Upper lobe of left lung (tissue), 6 donors: ENCODE measurements at regions not wholly inside any gene's neighbourhood (a gene's known extent, or its start where the extent isn't known, plus 50 kb on each side); places are given as distances from the start of the nearest gene placed in this dataset.

Source experiments
- ATAC-seq, 2 donors: fragments of 200-7000 bp; cut with Tn5 transposase; one replicate each; pipeline ENCODE4 v1.9.1; 2022; ENCODE audit warnings: mild to moderate bottlenecking in 2 of 2, moderate library complexity in 2 of 2; ENCODE audit not compliant: low FRiP score in 2 of 2
- DNase-seq, 2 donors: peaks; one replicate each; pipeline ENCODE4 v3.0.0-alpha.2; 2019 to 2020
- H3K27ac ChIP-seq, 4 donors: fragments of 200-600 bp; sonication (generic); one replicate each; pipeline ENCODE4 v1.5.1; 2016 to 2019
- H3K27me3 ChIP-seq, 4 donors: fragments of 200-600 bp; sonication (generic); one replicate each; pipeline ENCODE4 v1.5.1; 2017 to 2019
- H3K36me3 ChIP-seq, 4 donors: fragments of 200-600 bp; sonication (generic); one replicate each; pipeline ENCODE4 v1.5.1; 2016 to 2019
- H3K4me1 ChIP-seq, 4 donors: fragments of 200-600 bp; sonication (generic); one replicate each; pipeline ENCODE4 v1.5.1; 2018 to 2019
- H3K4me3 ChIP-seq, 4 donors: fragments of 200-600 bp; sonication (generic); one replicate each; pipeline ENCODE4 v1.5.1; 2017 to 2019; ENCODE audit warnings: mild to moderate bottlenecking in 2 of 4, moderate library complexity in 1 of 4
- H3K9me3 ChIP-seq, 4 donors: fragments of 200-600 bp; sonication (generic); one replicate each; pipeline ENCODE4 v1.5.1; 2018 to 2019
- CTCF ChIP-seq, 6 experiments: fragments of 450-650 bp in 4 of 6; fragments of 200-600 bp in 2 of 6; sonication (generic) in 2 of 6; IDR thresholded peaks; one replicate each; pipeline ENCODE4 v1.5.1; 2016 to 2019; ENCODE audit warnings: antibody characterized with exemption in 6 of 6
- EP300 ChIP-seq, 4 donors: sonication (generic); formaldehyde crosslinking; IDR thresholded peaks; one replicate each; pipeline ENCODE4 v1.5.1; 2017; ENCODE audit warnings: antibody characterized with exemption in 4 of 4, control low read depth in 2 of 4
- POLR2A ChIP-seq, 4 donors: fragments of 450-650 bp; IDR thresholded peaks; one replicate each; pipeline ENCODE4 v1.5.1; 2016 to 2017; ENCODE audit warnings: antibody characterized with exemption in 4 of 4, mild to moderate bottlenecking in 2 of 4
- POLR2AphosphoS5 ChIP-seq, 2 donors: sonication (generic); formaldehyde crosslinking; IDR thresholded peaks; one replicate each; pipeline ENCODE4 v1.5.1; 2017; ENCODE audit warnings: antibody characterized with exemption in 2 of 2
- WGBS, 2 donors: methylation state at CpG; one replicate each; pipeline ENCODE4 v1.1.5; 2017 to 2018; 5-methylcytosine and 5-hydroxymethylcytosine counted together
- donor health status: DM: no; HTN: no; CAD: no; lungs with moderate emphysema.
- donor health status: DM: no; HTN: yes; CAD: no; lungs with severe emphysema.

GRCh38 chr3:35065891-35066290 is 573.4 kb upstream of the ARPP21 start:
- TF ChIP-seq POLR2A (IDR thresholded peaks at IDR 0.05) (no peak), POLR2AphosphoS5 (IDR thresholded peaks at IDR 0.05) (no peak), CTCF (IDR thresholded peaks at IDR 0.05) (no peak), EP300 (IDR thresholded peaks at IDR 0.05) (no peak)
- Histone ChIP-seq H3K27me3 (no peaks in the 10 kb centered on the region), H3K36me3 (no peaks in the 10 kb centered on the region), H3K9me3 (no peaks in the 10 kb centered on the region), H3K4me1 (no peaks in the 10 kb centered on the region), H3K27ac (no peak overlapping the region), H3K4me3 (no peak overlapping the region)
- no peak for DNase-seq
- WGBS, 2 donors: 79 to 84% methylated on average over 1 of the region's 1 CpG
- ATAC-seq: no peak

GRCh38 chr3:35067750-35068149 is 571.6 kb upstream of the ARPP21 start:
- Histone ChIP-seq H3K27ac (no peak overlapping the region), H3K9me3 (no peaks in the 10 kb centered on the region), H3K27me3 (no peaks in the 10 kb centered on the region), H3K4me1 (no peaks in the 10 kb centered on the region), H3K36me3 (no peaks in the 10 kb centered on the region), H3K4me3 (no peak overlapping the region)
- 92 to 96% methylated on average over 7 of the region's 7 CpGs for WGBS, 2 donors
- DNase-seq: no peak
- no peak for ATAC-seq
- TF ChIP-seq POLR2AphosphoS5 (IDR thresholded peaks at IDR 0.05) (no peak), POLR2A (IDR thresholded peaks at IDR 0.05) (no peak), CTCF (IDR thresholded peaks at IDR 0.05) (no peak)

- Histone ChIP-seq H3K27me3 (no peaks in the 10 kb centered on the region), H3K4me1 (no peaks in the 10 kb centered on the region), H3K36me3 (no peaks in the 10 kb centered on the region), H3K27ac (no peak overlapping the region), H3K4me3 (no peak overlapping the region), H3K9me3 (no peaks in the 10 kb centered on the region)
- 88 to 97% methylated on average over 2 of the region's 2 CpGs for WGBS, 2 donors
- DNase-seq (no peak), ATAC-seq (no peak)
- TF ChIP-seq EP300 (IDR thresholded peaks at IDR 0.05) (no peak), CTCF (IDR thresholded peaks at IDR 0.05) (no peak), POLR2AphosphoS5 (IDR thresholded peaks at IDR 0.05) (no peak), POLR2A (IDR thresholded peaks at IDR 0.05) (no peak)
Measured at GRCh38 chr3:35070088-35070487, 569.2 kb upstream of the ARPP21 start.

GRCh38 chr3:35071772-35072171 is 567.6 kb upstream of the ARPP21 start:
- DNase-seq (no peak), ATAC-seq (no peak)
- no peak for TF ChIP-seq CTCF (IDR thresholded peaks at IDR 0.05)
- no peak for TF ChIP-seq EP300 (IDR thresholded peaks at IDR 0.05)
- Histone ChIP-seq H3K36me3 (no peaks in the 10 kb centered on the region), H3K4me1 (no peaks in the 10 kb centered on the region), H3K4me3 (no peak overlapping the region), H3K9me3 (no peaks in the 10 kb centered on the region), H3K27ac (no peak overlapping the region), H3K27me3 (no peaks in the 10 kb centered on the region)
- 81 to 94% methylated on average over 1 of the region's 1 CpG for WGBS, 2 donors

GRCh38 chr3:35078780-35079179 is 560.5 kb upstream of the ARPP21 start:
- Histone ChIP-seq H3K4me1 (no peaks in the 10 kb centered on the region), H3K9me3 (no peaks in the 10 kb centered on the region), H3K4me3 (no peak overlapping the region), H3K36me3 (no peaks in the 10 kb centered on the region), H3K27me3 (no peaks in the 10 kb centered on the region), H3K27ac (no peak overlapping the region)
- WGBS, 2 donors: 78 to 90% methylated on average over 2 of the region's 2 CpGs
- DNase-seq (no peak), ATAC-seq (no peak)
- TF ChIP-seq POLR2AphosphoS5 (IDR thresholded peaks at IDR 0.05) (no peak), POLR2A (IDR thresholded peaks at IDR 0.05) (no peak), CTCF (IDR thresholded peaks at IDR 0.05) (no peak)
